Activated CD4-positive, alpha-beta memory T cell treated with anti-CD3 and anti-CD28 coated beads, Interleukin-2, amount 10 ng/mL, durations not matched to agents 7 days and 5 days (primary cell): ENCODE measurements at regions not wholly inside any gene's neighbourhood (a gene's known extent, or its start where the extent isn't known, plus 50 kb on each side); places are given as distances from the start of the nearest gene placed in this dataset.

ENCODE experiments used
- CTCF ChIA-PET: fragments of 350-600 bp; sonication (Branson Sonifier 250); formaldehyde crosslinking; loops from one replicate; lab custom pipeline; 2021; ENCODE audit warnings: antibody characterized with exemption, inconsistent platforms; lab: Charles Lee
- POLR2A ChIA-PET: fragments of 350-600 bp; sonication (Branson Sonifier 250); formaldehyde crosslinking; loops from one replicate; lab custom pipeline; 2021; ENCODE audit warnings: antibody characterized with exemption; lab: Charles Lee
- DNase-seq: peaks from one replicate; pipeline ENCODE4 v3.0.0-alpha.2; 2020
- H3K27ac Mint-ChIP-seq: one replicate; pipeline ENCODE4 v1.8.0; 2021; ENCODE audit warnings: mild to moderate bottlenecking, mixed read lengths
- H3K27me3 Mint-ChIP-seq: one replicate; pipeline ENCODE4 v1.8.0; 2021; ENCODE audit warnings: mixed read lengths
- H3K36me3 Mint-ChIP-seq: one replicate; pipeline ENCODE4 v1.8.0; 2021; ENCODE audit warnings: low read depth, mixed read lengths
- H3K4me1 Mint-ChIP-seq: one replicate; pipeline ENCODE4 v1.8.0; 2021; ENCODE audit warnings: mixed read lengths
- H3K4me3 Mint-ChIP-seq: one replicate; pipeline ENCODE4 v1.8.0; 2021; ENCODE audit warnings: mild to moderate bottlenecking, mixed read lengths
- H3K9me3 Mint-ChIP-seq: one replicate; pipeline ENCODE4 v1.8.0; 2021; ENCODE audit warnings: mixed read lengths

DNA sequence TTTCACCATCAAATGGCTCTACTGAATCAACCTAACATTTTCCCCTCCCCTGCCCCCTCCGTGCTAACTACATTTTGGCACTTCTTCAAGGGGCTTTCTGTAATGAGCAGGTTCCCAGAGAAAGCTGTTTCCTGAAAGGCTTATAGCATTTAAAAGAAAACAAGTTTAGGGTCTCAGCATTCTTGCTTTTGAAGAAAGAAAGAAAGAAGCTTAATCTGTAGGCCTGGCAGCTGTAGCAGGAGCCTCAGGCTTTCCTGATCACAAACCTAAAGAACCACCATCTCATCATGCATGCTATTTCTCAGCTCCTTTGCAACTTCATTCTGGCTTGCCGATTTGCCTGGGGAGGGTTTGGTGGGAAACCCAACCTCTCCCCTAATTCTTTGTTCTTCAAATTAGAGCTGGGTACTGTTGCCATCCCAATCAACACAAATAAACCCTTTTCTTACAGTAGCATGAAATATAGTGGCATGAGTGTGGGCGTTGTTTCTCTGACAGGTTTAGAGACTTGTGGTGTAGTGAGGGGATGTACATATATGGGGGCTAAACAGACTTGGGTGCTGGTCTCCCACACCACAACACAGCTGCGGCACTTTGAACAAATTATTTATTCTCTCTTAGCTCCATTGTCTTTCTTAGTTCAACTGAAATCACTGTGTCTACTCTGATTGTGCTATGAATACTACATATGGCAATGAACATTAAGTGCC lies 160.5 kb upstream of the TNC start:
- H3K27ac Mint-ChIP-seq: no peak overlapping the region
- CTCF ChIA-PET: no interaction called here
- DNase-seq: no peak
- H3K4me3 Mint-ChIP-seq: no peak overlapping the region
- no peaks in the 10 kb centered on the region for H3K4me1 Mint-ChIP-seq
- H3K9me3 Mint-ChIP-seq: no peaks in the 10 kb centered on the region
- peaks cover 8% of the 10 kb centered on the region for H3K27me3 Mint-ChIP-seq
- POLR2A ChIA-PET: no interaction called here
- no peaks in the 10 kb centered on the region for H3K36me3 Mint-ChIP-seq

DNA sequence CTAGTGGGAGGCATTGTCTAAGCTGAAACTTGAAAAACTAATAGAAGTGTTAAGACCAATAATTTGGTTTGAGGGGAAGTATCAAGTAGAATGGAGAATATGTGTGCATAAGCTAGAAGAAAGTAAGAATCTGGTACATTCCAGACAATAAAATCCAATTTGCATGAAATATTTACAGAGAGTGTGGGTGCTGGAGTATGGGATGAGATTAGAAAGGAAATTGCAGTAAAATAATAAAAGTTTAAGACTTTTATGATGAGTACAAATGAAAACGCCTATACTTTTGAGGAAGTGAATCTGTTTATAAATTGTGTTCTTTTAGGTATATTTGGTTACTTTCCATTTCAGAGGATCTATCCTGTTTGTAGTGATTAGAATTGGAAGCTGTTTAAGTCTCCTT lies 165.4 kb upstream of the TNC start:
- Mint-ChIP-seq H3K27ac (no peak overlapping the region), H3K4me3 (no peak overlapping the region), H3K27me3 (no peaks in the 10 kb centered on the region), H3K36me3 (no peaks in the 10 kb centered on the region), H3K4me1 (no peaks in the 10 kb centered on the region), H3K9me3 (no peaks in the 10 kb centered on the region)
- POLR2A ChIA-PET: no interaction called here
- no peak for DNase-seq
- CTCF ChIA-PET: no interaction called here

GRCh38 chr9:115285836-115286235 lies 167.9 kb upstream of the TNC start:
- Mint-ChIP-seq H3K4me3 (no peak overlapping the region), H3K27me3 (peaks cover 2% of the 10 kb centered on the region), H3K27ac (no peak overlapping the region), H3K9me3 (no peaks in the 10 kb centered on the region), H3K4me1 (no peaks in the 10 kb centered on the region), H3K36me3 (no peaks in the 10 kb centered on the region)
- ChIA-PET CTCF (no interaction called here), POLR2A (no interaction called here)
- no peak for DNase-seq

DNA sequence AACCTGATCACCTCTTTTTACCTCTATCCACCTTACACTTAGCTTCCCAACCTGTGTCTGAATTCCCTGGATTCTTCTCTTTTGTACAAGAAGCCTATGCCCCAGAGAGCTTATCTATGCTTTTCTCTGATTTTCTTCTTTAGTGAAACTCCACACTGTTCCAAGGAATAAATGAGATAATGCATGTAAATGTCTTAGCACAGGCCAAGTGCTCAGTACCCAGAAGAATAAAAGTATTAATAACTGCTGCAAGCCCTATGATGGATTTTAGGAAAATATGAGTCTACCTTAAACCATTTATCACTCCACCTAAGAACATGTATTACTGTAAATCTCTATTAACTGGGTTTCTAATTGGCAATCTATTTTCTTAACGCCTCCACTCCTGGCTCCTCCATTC lies 168.5 kb upstream of the TNC start:
- Mint-ChIP-seq H3K4me3 (no peak overlapping the region), H3K27me3 (peaks cover 2% of the 10 kb centered on the region), H3K36me3 (no peaks in the 10 kb centered on the region), H3K27ac (no peak overlapping the region), H3K4me1 (no peaks in the 10 kb centered on the region), H3K9me3 (no peaks in the 10 kb centered on the region)
- ChIA-PET CTCF (no interaction called here), POLR2A (no interaction called here)
- DNase-seq: no peak

GRCh38 chr9:115289757-115290208 lies 171.8 kb upstream of the TNC start:
- H3K27ac Mint-ChIP-seq: no peak overlapping the region
- no peaks in the 10 kb centered on the region for H3K4me1 Mint-ChIP-seq
- no peak overlapping the region for H3K4me3 Mint-ChIP-seq
- peaks cover 2% of the 10 kb centered on the region for H3K27me3 Mint-ChIP-seq
- ChIA-PET CTCF (no interaction called here), POLR2A (no interaction called here)
- no peaks in the 10 kb centered on the region for H3K36me3 Mint-ChIP-seq
- no peak for DNase-seq
- no peaks in the 10 kb centered on the region for H3K9me3 Mint-ChIP-seq

GRCh38 chr9:115291841-115292240 lies 173.9 kb upstream of the TNC start:
- Mint-ChIP-seq H3K36me3 (no peaks in the 10 kb centered on the region), H3K4me1 (no peaks in the 10 kb centered on the region), H3K4me3 (no peak overlapping the region), H3K9me3 (no peaks in the 10 kb centered on the region), H3K27me3 (peaks cover 4% of the 10 kb centered on the region), H3K27ac (no peak overlapping the region)
- POLR2A ChIA-PET: no interaction called here
- no peak for DNase-seq
- CTCF ChIA-PET: no interaction called here

DNA sequence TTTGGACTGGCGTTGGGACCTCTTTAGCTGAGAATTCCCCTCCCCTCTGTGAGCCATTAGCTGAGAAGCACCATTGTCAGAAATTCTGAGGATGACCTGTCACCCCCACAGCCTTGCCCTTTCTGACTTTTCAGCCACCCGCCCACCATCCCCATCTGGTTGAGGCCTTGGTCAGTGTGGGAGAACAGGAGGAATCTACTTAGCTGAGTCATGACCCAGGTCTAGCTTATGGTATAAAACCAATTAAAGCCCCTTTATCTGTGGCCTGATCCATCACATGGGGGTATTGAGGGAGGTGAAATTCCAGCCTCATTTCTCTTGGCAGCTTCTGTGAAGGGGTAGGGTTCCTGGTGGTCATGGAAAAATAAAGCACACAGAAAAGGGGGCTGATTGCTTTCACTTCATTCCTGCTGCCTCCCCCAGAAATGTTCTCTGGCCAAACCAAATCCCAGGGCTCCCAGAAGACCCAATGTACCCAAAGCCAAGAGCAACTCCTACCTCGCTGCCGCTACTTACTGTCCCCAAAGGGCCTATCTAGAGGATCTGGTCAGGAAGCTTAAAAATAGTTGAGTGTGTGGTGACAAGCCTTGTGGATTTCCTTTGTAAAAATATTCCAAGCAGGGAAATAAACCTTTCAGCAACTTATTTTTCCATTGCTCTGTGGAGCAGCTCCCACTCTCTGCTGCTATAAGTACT lies 174.8 kb upstream of the TNC start:
- Mint-ChIP-seq H3K36me3 (no peaks in the 10 kb centered on the region), H3K4me3 (no peak overlapping the region), H3K9me3 (no peaks in the 10 kb centered on the region), H3K4me1 (no peaks in the 10 kb centered on the region), H3K27me3 (peaks cover 4% of the 10 kb centered on the region), H3K27ac (no peak overlapping the region)
- ChIA-PET CTCF (no interaction called here), POLR2A (no interaction called here)
- DNase-seq: no peak

DNA sequence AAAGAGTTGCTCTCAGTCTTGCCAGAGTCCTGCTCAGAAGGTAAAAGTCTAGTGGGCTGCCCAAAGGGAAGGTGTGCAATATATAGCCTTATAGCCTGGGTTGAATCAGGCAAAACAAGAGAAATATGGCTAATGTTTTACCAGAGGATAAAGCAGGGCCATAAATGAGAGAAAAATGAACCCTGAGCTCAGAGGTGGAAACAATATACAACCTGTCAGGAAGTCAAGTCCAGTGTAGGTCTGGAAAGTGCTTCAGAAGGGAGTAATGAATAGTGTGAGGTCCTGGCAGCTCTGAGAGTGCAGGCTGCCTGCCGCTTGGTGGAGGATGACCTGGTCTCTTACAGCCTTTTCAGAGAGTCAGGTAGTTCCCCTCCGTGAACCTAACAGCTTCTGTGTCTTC lies 177.8 kb upstream of the TNC start:
- DNase-seq: no peak
- Mint-ChIP-seq H3K27me3 (peaks cover 5% of the 10 kb centered on the region), H3K4me1 (no peaks in the 10 kb centered on the region), H3K27ac (no peak overlapping the region), H3K36me3 (no peaks in the 10 kb centered on the region), H3K9me3 (no peaks in the 10 kb centered on the region), H3K4me3 (no peak overlapping the region)
- CTCF ChIA-PET: no interaction called here
- POLR2A ChIA-PET: no interaction called here

GRCh38 chr9:115296831-115297565 lies 179.0 kb upstream of the TNC start:
- ChIA-PET CTCF (no interaction called here), POLR2A (no interaction called here)
- Mint-ChIP-seq H3K27ac (no peak overlapping the region), H3K36me3 (no peaks in the 10 kb centered on the region), H3K4me3 (no peak overlapping the region), H3K27me3 (peaks cover 5% of the 10 kb centered on the region), H3K4me1 (no peaks in the 10 kb centered on the region), H3K9me3 (no peaks in the 10 kb centered on the region)
- DNase-seq: no peak

GRCh38 chr9:115300116-115300515 lies 182.2 kb upstream of the TNC start:
- H3K36me3 Mint-ChIP-seq: no peaks in the 10 kb centered on the region
- no peak for DNase-seq
- no peaks in the 10 kb centered on the region for H3K9me3 Mint-ChIP-seq

DNA sequence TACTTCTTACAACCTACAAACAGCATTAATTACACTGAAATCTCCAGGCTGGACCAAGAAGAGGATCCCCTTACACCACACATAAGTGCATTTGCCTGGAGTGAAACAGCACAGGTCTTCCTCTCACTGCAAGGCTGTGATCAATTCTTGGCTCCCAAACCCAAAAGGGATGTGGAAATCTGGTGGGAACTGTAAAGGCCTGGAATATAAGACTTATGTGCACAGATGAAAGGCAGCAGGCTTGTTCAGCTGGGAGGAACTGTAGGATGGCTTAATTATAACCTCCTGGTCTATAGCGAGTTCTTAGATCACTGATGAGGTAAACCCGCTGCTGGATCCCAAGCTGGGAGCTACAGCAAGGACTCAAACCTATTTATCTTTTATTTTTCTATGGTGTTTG lies 182.9 kb upstream of the TNC start:
- H3K36me3 Mint-ChIP-seq: no peaks in the 10 kb centered on the region
- H3K27me3 Mint-ChIP-seq: peaks cover 5% of the 10 kb centered on the region
- no peak overlapping the region for H3K4me3 Mint-ChIP-seq
- no peaks in the 10 kb centered on the region for H3K4me1 Mint-ChIP-seq
- ChIA-PET POLR2A (no interaction called here), CTCF (no interaction called here)
- no peak for DNase-seq
- H3K9me3 Mint-ChIP-seq: no peaks in the 10 kb centered on the region
- H3K27ac Mint-ChIP-seq: no peak overlapping the region

More at GRCh38 chr9:115300116-115300515, 182.2 kb upstream of the TNC start:
- no peak overlapping the region for H3K27ac Mint-ChIP-seq
- ChIA-PET CTCF (no interaction called here), POLR2A (no interaction called here)
- H3K4me3 Mint-ChIP-seq: no peak overlapping the region
- H3K27me3 Mint-ChIP-seq: peaks cover 5% of the 10 kb centered on the region
- no peaks in the 10 kb centered on the region for H3K4me1 Mint-ChIP-seq

GRCh38 chr9:115301581-115301980 lies 183.6 kb upstream of the TNC start:
- CTCF ChIA-PET: no interaction called here

GRCh38 chr9:115305543-115305942 lies 187.6 kb upstream of the TNC start:
- no peaks in the 10 kb centered on the region for H3K4me1 Mint-ChIP-seq
- no peak overlapping the region for H3K4me3 Mint-ChIP-seq

More at GRCh38 chr9:115301581-115301980, 183.6 kb upstream of the TNC start:
- DNase-seq: no peak
- Mint-ChIP-seq H3K4me3 (no peak overlapping the region), H3K27ac (no peak overlapping the region), H3K4me1 (no peaks in the 10 kb centered on the region), H3K27me3 (peaks cover 4% of the 10 kb centered on the region), H3K36me3 (no peaks in the 10 kb centered on the region), H3K9me3 (no peaks in the 10 kb centered on the region)
- POLR2A ChIA-PET: no interaction called here

More at GRCh38 chr9:115305543-115305942, 187.6 kb upstream of the TNC start:
- Mint-ChIP-seq H3K27ac (no peak overlapping the region), H3K36me3 (no peaks in the 10 kb centered on the region), H3K27me3 (peaks cover 1% of the 10 kb centered on the region), H3K9me3 (no peaks in the 10 kb centered on the region)
- CTCF ChIA-PET: no interaction called here
- POLR2A ChIA-PET: no interaction called here
- no peak for DNase-seq
